ENCODE measurements at regions not wholly inside any gene's neighbourhood (a gene's known extent, or its start where the extent isn't known, plus 50 kb on each side); places are given as distances from the start of the nearest gene placed in this dataset.
A peak's percentile ranks its signal among the peaks of the same experiment; 100 is the strongest.
"Not testable (repeated sequence)": the region's sequence is repeated elsewhere in the genome, so short reads cannot be mapped to it uniquely, and the experiment has no call there.

- no peak for DNase-seq
Measured at GRCh38 chr6:15897063-15897876, 231.6 kb upstream of the MYLIP start.

GRCh38 chr6:15894973-15895725, 232.3 kb upstream of the DTNBP1 start:
- no peak for DNase-seq

GRCh38 chr6:15893556-15894253, 230.9 kb upstream of the DTNBP1 start:
- DNase-seq: peak; percentile 71

GRCh38 chr6:15892369-15892768, 229.5 kb upstream of the DTNBP1 start:
- DNase-seq: peak; percentile 40

GRCh38 chr6:15888798-15889772, 226.3 kb upstream of the DTNBP1 start:
- no peak for DNase-seq

- DNase-seq: no peak
Measured at GRCh38 chr6:15887491-15888461, 224.9 kb upstream of the DTNBP1 start.

GRCh38 chr6:15885624-15886023, 222.8 kb upstream of the DTNBP1 start:
- DNase-seq: no peak

GRCh38 chr6:15883593-15883992, 220.8 kb upstream of the DTNBP1 start:
- not testable (repeated sequence) for DNase-seq

- DNase-seq: no peak
Measured at GRCh38 chr6:15882915-15883314, 220.1 kb upstream of the DTNBP1 start.

- no peak for DNase-seq
Measured at GRCh38 chr6:15882345-15882744, 219.5 kb upstream of the DTNBP1 start.

GRCh38 chr6:15881150-15881549, 218.3 kb upstream of the DTNBP1 start:
- peak; percentile 64 for DNase-seq

GRCh38 chr6:15880262-15880973, 217.6 kb upstream of the DTNBP1 start:
- no peak for DNase-seq

- peak; percentile 92 for DNase-seq
Measured at GRCh38 chr6:15879371-15880261, 216.8 kb upstream of the DTNBP1 start.

GRCh38 chr6:15877231-15877630, 214.4 kb upstream of the DTNBP1 start:
- DNase-seq: peak; percentile 32

- no peak for DNase-seq
Measured at GRCh38 chr6:15876406-15876805, 213.6 kb upstream of the DTNBP1 start.

GRCh38 chr6:15875797-15876196, 213.0 kb upstream of the DTNBP1 start:
- DNase-seq: no peak

GRCh38 chr6:15874821-15875220, 212.0 kb upstream of the DTNBP1 start:
- no peak for DNase-seq

- DNase-seq: no peak
Measured at GRCh38 chr6:15874326-15874725, 211.5 kb upstream of the DTNBP1 start.
